ENCODE measurements at regions not wholly inside any gene's neighbourhood (a gene's known extent, or its start where the extent isn't known, plus 50 kb on each side); places are given as distances from the start of the nearest gene placed in this dataset.

GRCh38 chr1:234866007-234866866 lies 256.3 kb upstream of the IRF2BP2 start:
- Histone ChIP-seq H2AFZ (ENCODE audit: low read length) (no peak overlapping the region), H3K9ac (ENCODE audit: insufficient read depth, low read depth, low read length) (no peak overlapping the region), H3K27me3 (ENCODE audit: control insufficient read depth in 1 of 2, insufficient read depth in 2 of 2, low read length in 2 of 2) (no peaks in the 10 kb centered on the region), H3K9me3 (ENCODE audit: low read length) (no peaks in the 10 kb centered on the region), H3K79me2 (ENCODE audit: insufficient read depth, low read length) (no peaks in the 10 kb centered on the region), H3K4me2 (ENCODE audit: low read depth, low read length) (no peak overlapping the region), H4K20me1 (ENCODE audit: insufficient read depth, low read length) (no peaks in the 10 kb centered on the region), H3K27ac (ENCODE audit: extremely low read length, insufficient read depth, low read length) (peak overlapping the region; percentile 20), H3K4me1 (ENCODE audit: insufficient read depth, low read length) (peaks cover 87% of the 10 kb centered on the region), H3K4me3 (replicated peaks in 1 of 3; ENCODE audit: insufficient read depth in 1 of 3, low read depth in 2 of 3, low read length in 3 of 3) (no peak overlapping the region), H3K36me3 (replicated peaks in 1 of 2; ENCODE audit: control insufficient read depth in 1 of 2, insufficient read depth in 2 of 2, low read length in 2 of 2) (no peaks in the 10 kb centered on the region)
- no peak for FAIRE-seq
- intact Hi-C loops (cut with micrococcal nuclease; ENCODE audit: unreplicated experiment) (no loop called here), in situ Hi-C loops (cut with HindIII; ENCODE audit: extremely low pct_ligation_motif_present, low pct_unique_long_range_greater_than_20kb) (no loop called here)
- no TSS peak for BruUV-seq (replicated peaks)
- peak; percentile 45 for ATAC-seq
- DNase-seq (ENCODE audit: low spot score): peak; percentile 81
- ChIA-PET POLR2A (interaction anchor here (1.0 kb wide), 1 partner anchor 148 kb away, joined by 3 read pairs; no protein-coding TSS in a partner anchor), CTCF (ENCODE audit: low intra/inter-chr PET ratio, low total read pairs) (no interaction called here)
- 57% methylated on average over 18 of the region's 18 CpGs for WGBS (ENCODE audit: low lambda C conversion rate)
- 0 out of 2 replicates have a peak, but pooled peaks have one; percentile 49 for TF ChIP-seq ZNF362 (CRISPR knock-in tag; IDR thresholded peaks at IDR 0.05; ENCODE audit: borderline replicate concordance)
- no peak for TF ChIP-seq HOXA3 (CRISPR knock-in tag; IDR thresholded peaks at IDR 0.05)
- peak; percentile 36 for TF ChIP-seq TEAD3 (CRISPR knock-in tag; optimal IDR thresholded peaks at IDR 0.05; ENCODE audit: borderline replicate concordance)
- 0 out of 2 replicates have a peak, but pooled peaks have one; percentile 9 for TF ChIP-seq TFDP1 (CRISPR knock-in tag; IDR thresholded peaks at IDR 0.05; ENCODE audit: borderline replicate concordance)
- TF ChIP-seq FOXP1 (IDR thresholded peaks at IDR 0.05): no peak
- TF ChIP-seq FOXP1 (CRISPR knock-in tag; IDR thresholded peaks at IDR 0.05): peak; percentile 19; the same call in 1 of the 2 replicates
- TF ChIP-seq ATF4 (CRISPR knock-in tag; IDR thresholded peaks at IDR 0.05): 0 out of 4 replicates have a peak, but pooled peaks of 1 of the 2 experiments have one; percentile 21
- 0 out of 2 replicates have a peak, but pooled peaks have one; percentile 39 for TF ChIP-seq IKZF5 (CRISPR knock-in tag; IDR thresholded peaks at IDR 0.05)
- no peak for TF ChIP-seq ZNF331 (CRISPR knock-in tag; IDR thresholded peaks at IDR 0.05)
- no peak for TF ChIP-seq SOX6 (IDR thresholded peaks at IDR 0.05)
- TF ChIP-seq SOX6 (CRISPR knock-in tag; IDR thresholded peaks at IDR 0.05): peak; percentile 65
- TF ChIP-seq FOSL2 (CRISPR knock-in tag; IDR thresholded peaks at IDR 0.05): peak; percentile 96
- no peak for TF ChIP-seq ZBTB7A (CRISPR knock-in tag; IDR thresholded peaks at IDR 0.05)
- no peak for TF ChIP-seq MXD1 (CRISPR knock-in tag; IDR thresholded peaks at IDR 0.05)
- 0 out of 2 replicates have a peak, but pooled peaks have one; percentile 34 for TF ChIP-seq ARNTL (CRISPR knock-in tag; IDR thresholded peaks at IDR 0.05)
- no peak for TF ChIP-seq NR3C1 (CRISPR knock-in tag; IDR thresholded peaks at IDR 0.05)
- peak; percentile 66; the same call in 1 of the 2 replicates for TF ChIP-seq TFE3 (CRISPR knock-in tag; IDR thresholded peaks at IDR 0.05)
- 0 out of 2 replicates have a peak, but pooled peaks have one; percentile 17 for TF ChIP-seq TCF7 (IDR thresholded peaks at IDR 0.05; ENCODE audit: low read depth)
- peak; percentile 79; the same call in 1 of the 2 replicates for TF ChIP-seq SOX5 (CRISPR knock-in tag; IDR thresholded peaks at IDR 0.05; ENCODE audit: borderline replicate concordance)
